SK-N-SH treated with all-trans-retinoic acid at 6 μM for 48 hours (cell line): ENCODE measurements at regions not wholly inside any gene's neighbourhood (a gene's known extent, or its start where the extent isn't known, plus 50 kb on each side); places are given as distances from the start of the nearest gene placed in this dataset.

Source experiments
- ATAC-seq: fragments of 200-7000 bp; cut with Tn5 transposase; 3 replicates; pipeline ENCODE4 v1.9.1; 2020; ENCODE audit warnings: mild to moderate bottlenecking, moderate library complexity
- ARNTL ChIP-seq: fragments of 450-650 bp; formaldehyde crosslinking; IDR thresholded peaks from 2 replicates; pipeline ENCODE4 v1.5.0; 2020; ENCODE audit warnings: low read depth, mild to moderate bottlenecking, moderate library complexity, borderline replicate concordance
- BACH2 ChIP-seq: fragments of 250-450 bp; sonication (Bioruptor Pico); IDR thresholded peaks from 2 replicates; pipeline ENCODE4 v1.9.0; 2021; ENCODE audit warnings: mild to moderate bottlenecking, borderline replicate concordance
- CREB5 ChIP-seq: fragments of 250-450 bp; sonication (Bioruptor Pico); IDR thresholded peaks from 2 replicates; pipeline ENCODE4 v1.5.1; 2020; ENCODE audit warnings: low read depth, mild to moderate bottlenecking, moderate library complexity
- CSDC2 ChIP-seq: fragments of 250-450 bp; sonication (Bioruptor Pico); IDR thresholded peaks from 2 replicates; pipeline ENCODE4 v1.5.0; 2020; ENCODE audit warnings: mild to moderate bottlenecking, moderate library complexity
- CSRNP3 ChIP-seq: fragments of 250-450 bp; sonication (Bioruptor Pico); IDR thresholded peaks from 2 replicates; pipeline ENCODE4 v1.5.1; 2021; ENCODE audit warnings: mild to moderate bottlenecking, moderate library complexity
- ESRRG ChIP-seq: fragments of 250-450 bp; sonication (Bioruptor Pico); IDR thresholded peaks from 2 replicates; pipeline ENCODE4 v1.6.1; 2021; ENCODE audit warnings: mild to moderate bottlenecking
- GLIS3 ChIP-seq: fragments of 250-450 bp; sonication (Bioruptor Pico); IDR thresholded peaks from 2 replicates; pipeline ENCODE4 v1.5.0; 2020; ENCODE audit warnings: mild to moderate bottlenecking, moderate library complexity
- ISL1 ChIP-seq: fragments of 250-450 bp; sonication (Bioruptor Pico); IDR thresholded peaks from 2 replicates; pipeline ENCODE4 v2.1.2; 2022; ENCODE audit warnings: mild to moderate bottlenecking, moderate library complexity
- OSR1 ChIP-seq: fragments of 250-450 bp; sonication (Bioruptor Pico); IDR thresholded peaks from 2 replicates; pipeline ENCODE4 v1.8.0; 2022; ENCODE audit warnings: moderate library complexity, mild to moderate bottlenecking, inconsistent platforms
- PATZ1 ChIP-seq: fragments of 250-450 bp; sonication (Bioruptor Pico); IDR thresholded peaks from 2 replicates; pipeline ENCODE4 v1.8.0; 2020; ENCODE audit warnings: mild to moderate bottlenecking, moderate library complexity, borderline replicate concordance
- PPARA ChIP-seq: fragments of 250-450 bp; sonication (Bioruptor Pico); IDR thresholded peaks from 2 replicates; pipeline ENCODE4 v1.5.0; 2020; ENCODE audit warnings: mild to moderate bottlenecking, borderline replicate concordance
- RARB ChIP-seq: fragments of 250-450 bp; sonication (Bioruptor Pico); IDR thresholded peaks from 2 replicates; pipeline ENCODE4 v1.8.0; 2021; ENCODE audit warnings: mild to moderate bottlenecking, moderate library complexity
- TCF4 ChIP-seq: fragments of 250-450 bp; sonication (Bioruptor Pico); IDR thresholded peaks from 2 replicates; pipeline ENCODE4 v1.8.0; 2021; ENCODE audit warnings: mild to moderate bottlenecking, moderate library complexity, borderline replicate concordance
- TOX ChIP-seq: fragments of 250-450 bp; sonication (Bioruptor Pico); IDR thresholded peaks from 2 replicates; pipeline ENCODE4 v1.8.0; 2021; ENCODE audit warnings: mild to moderate bottlenecking, moderate library complexity, borderline replicate concordance
- TSHZ2 ChIP-seq: fragments of 250-450 bp; sonication (Bioruptor Pico); IDR thresholded peaks from 2 replicates; pipeline ENCODE4 v1.5.0; 2020; ENCODE audit warnings: mild to moderate bottlenecking, moderate library complexity
- ZC3H10 ChIP-seq: fragments of 250-450 bp; sonication (Bioruptor Pico); IDR thresholded peaks from 2 replicates; pipeline ENCODE4 v1.5.1; 2021; ENCODE audit warnings: mild to moderate bottlenecking, moderate library complexity
- ZFP3 ChIP-seq: fragments of 250-450 bp; sonication (Bioruptor Pico); IDR thresholded peaks from 2 replicates; pipeline ENCODE4 v1.5.0; 2020; ENCODE audit warnings: mild to moderate bottlenecking, moderate library complexity
- ZNF565 ChIP-seq: fragments of 450-650 bp; formaldehyde crosslinking; conservative IDR thresholded peaks from 2 replicates; pipeline ENCODE4 v1.5.0; 2020; ENCODE audit warnings: low read depth, mild to moderate bottlenecking, moderate library complexity
- ZNF70 ChIP-seq: fragments of 450-650 bp; formaldehyde crosslinking; IDR thresholded peaks from 2 replicates; pipeline ENCODE4 v1.5.0; 2020; ENCODE audit warnings: mild to moderate bottlenecking, moderate library complexity
- ZNF8 ChIP-seq: fragments of 450-650 bp; formaldehyde crosslinking; IDR thresholded peaks from 2 replicates; pipeline ENCODE4 v1.5.0; 2020; ENCODE audit warnings: mild to moderate bottlenecking, moderate library complexity

- no peak for ATAC-seq
These were observed 160.7 kb upstream of the KCNQ5 start for GRCh38 chr6:72461144-72461543.

GRCh38 chr6:72464246-72464645, 157.6 kb upstream of the KCNQ5 start:
- ATAC-seq, result no peak
- no peak for TF ChIP-seq ZNF8
- TF ChIP-seq TOX, result no peak
- no peak for TF ChIP-seq ZFP3 (CRISPR knock-in tag)
- TF ChIP-seq CSDC2, result no peak
- no peak for TF ChIP-seq TSHZ2
- no peak for TF ChIP-seq ARNTL (CRISPR knock-in tag)
- no peak for TF ChIP-seq PATZ1 (CRISPR knock-in tag)
- no peak for TF ChIP-seq CREB5 (CRISPR knock-in tag)
- TF ChIP-seq ZNF70 (CRISPR knock-in tag), result no peak
- TF ChIP-seq ZC3H10, result no peak

More at GRCh38 chr6:72461144-72461543, 160.7 kb upstream of the KCNQ5 start:
- TF ChIP-seq PATZ1 (CRISPR knock-in tag), result no peak
- TF ChIP-seq RARB (CRISPR knock-in tag), result no peak
- TF ChIP-seq TCF4 (CRISPR knock-in tag), result no peak
- no peak for TF ChIP-seq ZFP3 (CRISPR knock-in tag)
- TF ChIP-seq ARNTL (CRISPR knock-in tag), result no peak
- TF ChIP-seq OSR1 (CRISPR knock-in tag), result no peak
- TF ChIP-seq PPARA (CRISPR knock-in tag), result no peak
- TF ChIP-seq ZNF8, result no peak
- TF ChIP-seq TOX, result no peak
- TF ChIP-seq CREB5 (CRISPR knock-in tag), result no peak
- no peak for TF ChIP-seq BACH2 (CRISPR knock-in tag)
- TF ChIP-seq ESRRG (CRISPR knock-in tag), result no peak
- no peak for TF ChIP-seq TSHZ2
- no peak for TF ChIP-seq GLIS3 (CRISPR knock-in tag)
- no peak for TF ChIP-seq ZNF565 (CRISPR knock-in tag)
- no peak for TF ChIP-seq ZC3H10
- no peak for TF ChIP-seq CSRNP3
- TF ChIP-seq ISL1 (CRISPR knock-in tag), result no peak
